ENCODE measurements at regions not wholly inside any gene's neighbourhood (a gene's known extent, or its start where the extent isn't known, plus 50 kb on each side); places are given as distances from the start of the nearest gene placed in this dataset.

GRCh38 chr16:65786916-65787315 lies 579.6 kb upstream of the CDH5 start:
- TF ChIP-seq CTCF (IDR thresholded peaks at IDR 0.05; ENCODE audit: poor library complexity, severe bottlenecking): no peak
- no peaks in the 10 kb centered on the region for H3K27me3 ChIP-seq (ENCODE audit: insufficient read depth, poor library complexity, severe bottlenecking)
- no peak for ATAC-seq (ENCODE audit: low read depth)

GRCh38 chr16:65783709-65784474 lies 582.6 kb upstream of the CDH5 start:
- DNase-seq (ENCODE audit: low spot score) (no peak), ATAC-seq (ENCODE audit: low read depth) (no peak)
- H3K27me3 ChIP-seq (ENCODE audit: insufficient read depth, poor library complexity, severe bottlenecking): no peaks in the 10 kb centered on the region
- H3K4me3 ChIP-seq (ENCODE audit: severe bottlenecking): no peak overlapping the region
- no peaks in the 10 kb centered on the region for H3K9me3 ChIP-seq (ENCODE audit: severe bottlenecking)
- no peak for TF ChIP-seq CTCF (IDR thresholded peaks at IDR 0.05; ENCODE audit: poor library complexity, severe bottlenecking)
- H3K27ac ChIP-seq (ENCODE audit: poor library complexity, severe bottlenecking): peak overlapping the region; percentile 41
- H3K36me3 ChIP-seq (ENCODE audit: low read depth): no peaks in the 10 kb centered on the region
- H3K4me1 ChIP-seq (ENCODE audit: insufficient read depth, poor library complexity, severe bottlenecking): peaks cover 15% of the 10 kb centered on the region

More at GRCh38 chr16:65786916-65787315, 579.6 kb upstream of the CDH5 start:
- no peak for DNase-seq (ENCODE audit: low spot score)
- Histone ChIP-seq H3K4me3 (ENCODE audit: severe bottlenecking) (no peak overlapping the region), H3K9me3 (ENCODE audit: severe bottlenecking) (no peaks in the 10 kb centered on the region), H3K27ac (ENCODE audit: poor library complexity, severe bottlenecking) (no peak overlapping the region), H3K4me1 (ENCODE audit: insufficient read depth, poor library complexity, severe bottlenecking) (peaks cover 15% of the 10 kb centered on the region), H3K36me3 (ENCODE audit: low read depth) (no peaks in the 10 kb centered on the region)

GRCh38 chr16:65782611-65783600 lies 583.6 kb upstream of the CDH5 start:
- Histone ChIP-seq H3K9me3 (ENCODE audit: severe bottlenecking) (no peaks in the 10 kb centered on the region), H3K36me3 (ENCODE audit: low read depth) (no peaks in the 10 kb centered on the region), H3K4me3 (ENCODE audit: severe bottlenecking) (no peak overlapping the region), H3K27ac (ENCODE audit: poor library complexity, severe bottlenecking) (peak overlapping the region; percentile 41), H3K4me1 (ENCODE audit: insufficient read depth, poor library complexity, severe bottlenecking) (peaks cover 15% of the 10 kb centered on the region), H3K27me3 (ENCODE audit: insufficient read depth, poor library complexity, severe bottlenecking) (no peaks in the 10 kb centered on the region)
- DNase-seq (ENCODE audit: low spot score) (no peak), ATAC-seq (ENCODE audit: low read depth) (peak; percentile 92)
- no peak for TF ChIP-seq CTCF (IDR thresholded peaks at IDR 0.05; ENCODE audit: poor library complexity, severe bottlenecking)

GRCh38 chr16:65781855-65782254 lies 584.6 kb upstream of the CDH5 start:
- ATAC-seq (ENCODE audit: low read depth) (no peak), DNase-seq (ENCODE audit: low spot score) (no peak)
- Histone ChIP-seq H3K36me3 (ENCODE audit: low read depth) (no peaks in the 10 kb centered on the region), H3K4me3 (ENCODE audit: severe bottlenecking) (no peak overlapping the region), H3K27ac (ENCODE audit: poor library complexity, severe bottlenecking) (no peak overlapping the region), H3K27me3 (ENCODE audit: insufficient read depth, poor library complexity, severe bottlenecking) (no peaks in the 10 kb centered on the region), H3K9me3 (ENCODE audit: severe bottlenecking) (no peaks in the 10 kb centered on the region), H3K4me1 (ENCODE audit: insufficient read depth, poor library complexity, severe bottlenecking) (peaks cover 15% of the 10 kb centered on the region)
- TF ChIP-seq CTCF (IDR thresholded peaks at IDR 0.05; ENCODE audit: poor library complexity, severe bottlenecking): no peak
